Stimulated activated CD4-positive, alpha-beta T cell treated with anti-CD3 and anti-CD28 coated beads, Interleukin-2, amount 100 ng/mL, for 48 hours (primary cell): ENCODE measurements at regions not wholly inside any gene's neighbourhood (a gene's known extent, or its start where the extent isn't known, plus 50 kb on each side); places are given as distances from the start of the nearest gene placed in this dataset.
"Not testable (repeated sequence)": the region's sequence is repeated elsewhere in the genome, so short reads cannot be mapped to it uniquely, and the experiment has no call there.

Experiments
- DNase-seq, 2 donors: peaks; one replicate each; pipeline ENCODE4 v3.0.0-alpha.2; 2020

DNA sequence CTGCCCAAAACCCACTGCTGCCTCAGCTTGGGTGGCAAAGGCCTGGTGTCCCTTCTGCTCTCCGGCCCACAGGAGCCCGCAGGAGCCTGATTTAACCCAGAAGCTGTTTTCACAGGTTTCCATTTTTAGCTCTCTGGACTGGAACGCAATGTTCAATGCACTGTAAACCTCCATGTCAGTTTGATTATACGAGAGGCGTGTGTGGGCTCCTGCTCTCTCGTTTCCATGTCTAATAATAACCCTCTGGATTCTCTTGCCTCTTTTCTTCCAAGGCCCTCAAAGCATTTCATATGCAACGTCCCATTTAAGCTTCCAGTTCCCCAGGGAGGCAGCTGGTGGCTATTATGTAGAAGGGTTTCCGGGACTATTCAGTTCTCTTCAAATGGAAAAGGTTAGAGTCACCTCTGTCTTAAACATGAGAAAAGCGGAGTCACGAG lies 161.1 kb downstream of the SUDS3 start:
- no peak for DNase-seq

GRCh38 chr12:118541071-118541470 lies 164.7 kb downstream of the SUDS3 start:
- DNase-seq, result no peak

GRCh38 chr12:118541934-118542333 lies 165.6 kb downstream of the SUDS3 start:
- DNase-seq, result no peak

DNA sequence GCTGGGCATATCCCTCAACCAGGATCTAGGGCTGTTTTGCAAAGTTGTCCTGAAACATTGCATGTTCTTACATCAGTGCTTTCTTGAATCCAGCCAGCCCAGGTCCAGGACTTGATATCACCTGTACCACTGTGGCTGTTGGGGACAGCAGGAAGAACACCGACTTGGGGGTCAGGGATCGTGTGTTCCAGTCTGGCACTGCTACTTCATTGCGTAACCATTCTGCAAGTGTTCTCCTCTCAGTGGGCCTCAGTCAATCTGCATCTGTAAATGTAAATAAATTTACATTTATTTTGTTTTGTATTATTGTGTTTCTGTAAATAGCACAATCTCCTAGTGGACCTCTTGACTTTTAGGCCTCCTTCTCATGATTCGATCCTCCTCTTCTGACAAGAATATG lies 167.3 kb downstream of the SUDS3 start:
- DNase-seq, result no peak

DNA sequence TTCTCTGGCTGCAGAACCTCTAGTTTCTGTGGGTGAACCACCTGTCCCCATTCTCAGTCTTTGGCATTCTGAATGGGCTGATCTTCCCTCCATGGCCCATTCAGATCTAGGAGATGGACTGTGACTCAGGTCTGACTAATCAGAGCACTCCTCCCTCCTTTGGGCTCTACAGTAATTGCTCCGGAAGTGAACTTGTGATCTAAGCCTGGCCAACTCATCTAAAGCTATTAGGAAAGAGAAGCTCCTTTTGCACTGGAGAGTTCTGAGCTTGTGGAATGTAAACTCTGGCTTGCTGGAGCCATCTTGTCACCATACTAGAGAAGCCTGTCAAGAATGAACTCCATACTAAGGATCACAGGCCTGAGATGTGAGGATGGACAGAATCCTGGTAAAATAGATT lies 168.2 kb downstream of the SUDS3 start:
- no peak for DNase-seq

- not testable (repeated sequence) for DNase-seq
Observed at GRCh38 chr12:118547606-118548005, 171.3 kb downstream of the SUDS3 start.

DNA sequence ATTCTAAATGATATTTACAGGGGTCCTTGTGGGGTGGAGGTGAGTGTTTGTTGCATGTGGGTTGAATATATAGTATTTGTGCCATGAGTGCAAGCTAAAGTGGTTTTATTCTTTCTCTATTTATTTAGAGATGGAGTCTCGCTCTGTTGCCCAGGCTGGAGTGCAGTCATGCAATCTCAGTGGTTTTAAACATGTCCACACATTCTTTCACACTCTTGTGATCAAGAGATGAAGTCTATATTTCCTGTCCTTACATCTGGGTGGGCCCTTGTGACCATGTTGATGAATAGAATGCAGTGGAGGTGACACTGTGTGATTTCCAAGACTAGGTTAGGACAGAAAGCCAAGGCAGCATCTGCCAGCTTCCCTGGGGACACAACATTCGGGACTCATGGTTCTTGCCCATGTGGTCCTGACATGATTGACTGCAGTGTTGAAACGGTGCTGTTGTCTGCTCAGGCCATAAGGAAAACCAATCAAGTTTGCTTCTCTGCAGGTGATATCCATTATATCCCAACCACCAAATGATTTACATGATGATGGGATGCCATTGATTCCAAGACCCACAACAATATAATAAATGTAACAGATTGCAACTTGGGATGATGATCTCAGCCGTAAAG lies 172.6 kb downstream of the SUDS3 start:
- no peak for DNase-seq

DNA sequence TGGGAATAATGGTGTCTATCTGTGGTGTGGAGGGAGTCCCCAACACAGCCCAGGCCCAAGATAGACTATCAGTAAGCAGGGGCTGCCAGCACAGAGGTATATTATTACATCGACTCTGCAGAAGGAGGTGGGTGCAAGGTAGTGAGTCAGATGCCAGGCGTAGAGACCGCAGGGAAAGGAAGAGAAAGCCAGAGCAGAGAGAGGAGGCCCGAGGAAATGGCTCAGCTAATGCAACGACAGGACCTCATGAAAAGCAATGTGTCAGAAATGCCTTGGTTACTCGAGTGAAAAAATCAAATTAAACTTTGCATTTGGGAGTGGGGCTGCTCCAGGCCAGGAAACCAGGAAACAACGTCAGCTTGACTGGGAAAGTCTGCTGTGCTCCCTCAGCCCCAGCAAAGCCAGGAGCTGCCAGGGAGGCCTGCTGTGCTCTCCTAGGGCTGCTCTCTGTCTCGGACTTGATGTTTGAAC lies 173.2 kb downstream of the SUDS3 start:
- no peak for DNase-seq

DNA sequence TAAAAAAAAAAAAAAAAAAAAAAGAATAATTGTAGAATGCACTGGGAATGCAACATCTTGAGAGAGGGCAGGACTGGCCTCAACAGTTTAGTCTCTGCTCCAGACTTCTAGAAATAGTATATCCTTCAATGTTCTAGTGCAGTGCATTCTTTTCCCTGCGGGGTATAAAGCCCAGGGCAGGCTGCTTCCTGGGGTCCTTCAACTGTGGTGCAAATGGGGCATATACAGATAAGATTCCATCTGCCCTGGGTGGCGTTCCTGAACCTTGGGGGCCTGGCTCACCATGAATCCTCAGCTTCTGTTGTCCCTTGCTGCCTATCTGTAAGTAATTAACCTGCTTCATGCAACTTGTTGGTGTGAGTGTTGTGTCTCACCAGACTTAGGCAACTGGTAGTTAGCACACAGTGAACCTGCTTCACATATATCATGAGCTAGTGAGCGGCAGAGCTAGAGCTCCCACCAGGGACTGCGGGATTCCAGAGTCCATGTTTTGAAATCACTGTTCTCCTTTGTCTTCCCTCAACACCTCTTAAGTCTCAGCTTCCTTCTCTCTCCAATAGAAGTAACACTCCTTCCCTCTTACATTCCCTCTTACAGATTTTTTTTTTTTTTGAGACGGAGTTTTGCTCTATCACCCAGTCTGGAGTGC lies 177.6 kb downstream of the SUDS3 start:
- DNase-seq, result no peak

DNA sequence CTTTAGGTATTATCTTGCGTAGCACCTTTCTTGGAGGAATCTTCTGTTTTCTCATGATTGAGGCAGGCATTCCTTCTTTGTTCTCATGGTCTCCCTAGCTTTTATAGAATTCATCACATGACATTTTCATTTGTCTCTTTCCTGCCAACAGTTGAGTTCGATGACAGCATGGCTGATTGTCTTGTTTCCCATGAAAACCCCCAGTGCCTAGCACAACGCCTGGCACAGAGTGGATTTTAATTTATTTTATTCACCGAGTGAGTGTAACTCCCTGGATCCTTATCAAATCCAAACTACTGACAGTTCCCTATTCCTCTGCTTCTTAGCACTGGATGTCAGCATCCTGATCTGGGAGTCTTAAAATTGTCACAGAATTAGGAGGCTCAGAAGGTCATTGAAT lies 182.6 kb downstream of the SUDS3 start:
- DNase-seq, result no peak

DNA sequence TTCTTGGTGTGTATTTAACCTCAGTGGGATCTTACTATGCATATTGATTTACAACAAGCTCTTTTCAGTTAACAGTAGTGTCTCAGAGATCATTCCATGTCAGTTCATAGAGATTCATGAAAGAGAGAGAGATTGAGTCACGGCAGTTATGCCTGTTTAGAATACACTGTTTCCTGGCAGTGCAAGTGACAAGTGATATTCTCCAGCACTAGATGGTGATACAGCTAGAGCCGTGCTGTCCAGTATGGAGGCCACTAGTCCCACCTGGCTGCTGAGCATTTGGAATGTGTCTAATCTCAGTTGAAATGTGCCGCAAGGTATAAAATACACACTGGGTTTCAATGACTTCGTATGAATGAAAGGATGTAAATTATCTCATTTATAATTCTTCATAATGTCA lies 184.4 kb downstream of the SUDS3 start:
- no peak for DNase-seq

DNA sequence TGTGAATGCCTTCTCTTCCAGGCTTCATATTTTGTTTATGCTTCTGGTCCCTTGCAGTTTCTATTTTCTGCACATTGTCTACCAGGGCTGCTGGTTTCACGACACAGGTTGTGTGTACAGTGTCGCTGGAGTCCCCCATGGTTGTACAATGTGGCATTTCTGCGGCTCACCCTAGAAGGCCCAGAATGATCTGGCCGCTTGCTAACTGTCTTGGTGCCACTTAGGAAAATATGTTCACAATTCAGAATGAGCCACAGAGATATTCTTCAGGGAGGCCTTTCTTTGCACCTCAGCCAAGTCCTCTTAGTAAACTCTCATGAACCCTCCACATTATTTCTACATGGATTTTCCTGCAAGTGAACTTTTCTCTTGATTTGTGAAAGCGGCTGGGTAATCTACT lies 195.4 kb downstream of the SUDS3 start:
- DNase-seq, result no peak

GRCh38 chr12:118574288-118574687 lies 197.9 kb downstream of the SUDS3 start:
- DNase-seq, result no peak

DNA sequence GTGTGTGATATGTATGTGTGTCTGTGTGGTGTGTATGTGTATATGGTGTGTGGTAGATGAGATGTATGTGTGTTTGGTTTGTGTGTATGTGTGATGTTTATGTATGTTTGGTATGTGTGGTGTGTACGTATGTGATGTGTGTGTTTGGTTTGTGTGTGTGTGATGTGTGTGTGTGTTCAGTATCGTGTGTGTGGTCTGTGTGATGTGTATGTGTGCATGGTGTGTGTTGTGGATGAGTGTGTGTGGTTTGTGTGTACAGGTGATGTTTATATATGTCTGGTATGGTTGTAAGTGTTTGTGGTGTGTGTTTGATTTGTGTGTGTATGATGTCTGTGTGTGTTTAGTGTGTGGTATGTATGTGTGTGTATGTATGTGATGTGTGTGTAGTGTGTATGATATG lies 199.4 kb downstream of the SUDS3 start:
- DNase-seq, result no peak

GRCh38 chr12:118581371-118581770 lies 205.0 kb downstream of the SUDS3 start:
- no peak for DNase-seq

DNA sequence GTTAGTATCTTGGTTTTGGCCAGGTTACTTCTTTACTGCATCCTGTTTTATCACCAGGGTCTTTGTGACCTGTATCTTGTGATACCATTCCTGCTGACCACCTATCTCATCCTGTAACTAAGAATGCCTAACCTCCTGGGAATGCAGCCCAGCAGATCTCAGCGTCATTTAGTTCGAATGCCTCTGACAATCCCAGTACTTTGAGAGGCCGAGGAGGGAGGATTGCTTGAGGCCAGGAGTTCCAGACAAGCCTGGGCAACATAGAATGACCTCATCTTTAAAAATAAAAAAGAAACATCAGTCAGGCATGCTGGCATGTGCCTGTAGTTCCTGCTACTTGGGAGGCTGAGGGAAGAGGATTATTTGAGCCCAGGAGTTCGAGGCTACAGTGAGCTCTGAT lies 206.5 kb downstream of the SUDS3 start:
- DNase-seq, result no peak

DNA sequence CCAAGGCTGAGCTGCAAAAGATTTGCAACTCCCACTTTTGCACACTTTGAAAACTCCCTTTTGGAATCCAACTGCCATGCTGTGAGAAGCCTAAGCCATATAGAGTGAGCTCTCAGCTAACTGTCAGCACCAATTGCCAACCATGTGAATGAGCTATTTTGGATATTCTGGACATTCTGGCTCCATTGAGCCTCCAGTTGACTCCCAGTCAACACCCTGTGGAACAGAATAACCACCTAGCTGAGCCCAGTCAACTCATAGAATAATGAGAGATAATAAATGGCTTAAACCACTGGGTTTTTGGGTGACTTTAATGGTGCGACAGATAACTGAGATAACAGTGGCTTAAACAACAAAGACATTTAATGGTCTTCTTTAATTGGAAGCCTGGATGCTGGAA lies 210.1 kb downstream of the SUDS3 start:
- no peak for DNase-seq

GRCh38 chr12:118589162-118589561 lies 212.8 kb downstream of the SUDS3 start:
- no peak for DNase-seq

- DNase-seq, result no peak
Observed at GRCh38 chr12:118590406-118591150, 214.2 kb downstream of the SUDS3 start.

GRCh38 chr12:118603610-118604361 lies 227.4 kb downstream of the SUDS3 start:
- DNase-seq, result no peak

GRCh38 chr12:118606690-118607089 lies 230.3 kb downstream of the SUDS3 start:
- no peak for DNase-seq

DNA sequence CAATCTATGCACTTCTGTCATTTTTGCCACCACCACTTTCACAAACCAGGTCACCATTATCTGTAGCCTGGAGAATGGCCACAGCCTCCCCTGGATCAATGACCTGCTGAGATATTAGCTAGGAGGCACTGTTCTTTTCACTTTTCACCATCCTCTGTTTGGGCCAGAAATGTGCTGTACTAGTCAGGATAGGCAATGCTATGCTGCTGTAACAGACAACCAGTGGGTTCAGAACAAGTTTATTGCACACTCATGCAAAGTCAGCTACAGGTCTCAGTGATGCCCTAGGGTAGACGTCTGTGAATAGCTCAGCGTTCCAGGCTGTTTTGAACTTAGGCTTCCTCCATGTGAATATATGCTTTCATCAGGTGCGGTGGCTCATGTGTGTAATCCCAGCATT lies 231.5 kb downstream of the SUDS3 start:
- no peak for DNase-seq

- DNase-seq, result no peak
Observed at GRCh38 chr12:118608770-118609344, 232.5 kb downstream of the SUDS3 start.
